PFSK-1 (cell line): ENCODE measurements at regions not wholly inside any gene's neighbourhood (a gene's known extent, or its start where the extent isn't known, plus 50 kb on each side); places are given as distances from the start of the nearest gene placed in this dataset.

ENCODE experiments used
- SIN3A ChIP-seq: IDR thresholded peaks from 2 replicates; pipeline ENCODE4 v1.6.1; 2012; ENCODE audit warnings: mild to moderate bottlenecking, low read length, moderate library complexity, borderline replicate concordance; ENCODE audit not compliant: insufficient read depth
- TAF1 ChIP-seq: IDR thresholded peaks from 2 replicates; pipeline ENCODE4 v1.6.1; 2012; ENCODE audit warnings: low read length, control low read depth, borderline replicate concordance; ENCODE audit not compliant: insufficient read depth

DNA sequence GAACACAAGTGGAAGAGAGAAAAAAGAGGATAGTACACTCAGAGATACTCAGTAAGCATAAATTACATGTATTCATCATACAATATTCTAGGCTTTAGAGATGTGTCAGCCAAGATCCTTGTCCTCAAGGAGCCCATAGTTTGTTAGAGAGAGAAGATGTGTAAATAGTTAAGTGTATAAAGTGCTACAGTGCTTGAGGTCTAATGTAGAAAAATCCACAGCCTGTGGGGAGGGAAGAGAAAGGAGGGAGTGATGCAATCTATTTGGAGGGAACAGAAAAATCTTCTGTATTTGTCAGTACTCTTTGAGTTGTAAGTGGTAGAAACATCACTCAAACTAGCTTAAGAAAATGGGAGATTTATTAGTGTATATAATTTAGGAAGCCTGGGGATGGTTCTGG is 81.9 kb downstream of the PALM2AKAP2 start:
- TF ChIP-seq TAF1: no peak
- no peak for TF ChIP-seq SIN3A
